Suprapubic skin (tissue), 4 donors: ENCODE measurements at regions not wholly inside any gene's neighbourhood (a gene's known extent, or its start where the extent isn't known, plus 50 kb on each side); places are given as distances from the start of the nearest gene placed in this dataset.

Experiments used
- EP300 ChIP-seq: sonication (generic); formaldehyde crosslinking; IDR thresholded peaks from one replicate; pipeline ENCODE4 v1.6.1; 2017; ENCODE audit warnings: antibody characterized with exemption
- POLR2AphosphoS5 ChIP-seq, 3 donors: sonication (generic); formaldehyde crosslinking; IDR thresholded peaks; one replicate each; pipeline ENCODE4 v1.6.1; 2017; ENCODE audit warnings: antibody characterized with exemption in 3 of 3
- TF ChIP-seq, protein P1 (sequence below), 2 donors: fragments of 200-600 bp in 1 of 2; fragments of 450-650 bp in 1 of 2; sonication (generic) in 1 of 2; IDR thresholded peaks; one replicate each; pipeline ENCODE4 v1.5.1; 2016 to 2019; ENCODE audit warnings: antibody characterized with exemption in 2 of 2, mild to moderate bottlenecking in 1 of 2, moderate library complexity in 1 of 2

GRCh38 chr6:74568861-74569260 lies 637.0 kb downstream of the COL12A1 start:
- TF ChIP-seq, protein P1, sequence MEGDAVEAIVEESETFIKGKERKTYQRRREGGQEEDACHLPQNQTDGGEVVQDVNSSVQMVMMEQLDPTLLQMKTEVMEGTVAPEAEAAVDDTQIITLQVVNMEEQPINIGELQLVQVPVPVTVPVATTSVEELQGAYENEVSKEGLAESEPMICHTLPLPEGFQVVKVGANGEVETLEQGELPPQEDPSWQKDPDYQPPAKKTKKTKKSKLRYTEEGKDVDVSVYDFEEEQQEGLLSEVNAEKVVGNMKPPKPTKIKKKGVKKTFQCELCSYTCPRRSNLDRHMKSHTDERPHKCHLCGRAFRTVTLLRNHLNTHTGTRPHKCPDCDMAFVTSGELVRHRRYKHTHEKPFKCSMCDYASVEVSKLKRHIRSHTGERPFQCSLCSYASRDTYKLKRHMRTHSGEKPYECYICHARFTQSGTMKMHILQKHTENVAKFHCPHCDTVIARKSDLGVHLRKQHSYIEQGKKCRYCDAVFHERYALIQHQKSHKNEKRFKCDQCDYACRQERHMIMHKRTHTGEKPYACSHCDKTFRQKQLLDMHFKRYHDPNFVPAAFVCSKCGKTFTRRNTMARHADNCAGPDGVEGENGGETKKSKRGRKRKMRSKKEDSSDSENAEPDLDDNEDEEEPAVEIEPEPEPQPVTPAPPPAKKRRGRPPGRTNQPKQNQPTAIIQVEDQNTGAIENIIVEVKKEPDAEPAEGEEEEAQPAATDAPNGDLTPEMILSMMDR (IDR thresholded peaks at IDR 0.05), result no peak
- TF ChIP-seq EP300 (no peak), POLR2AphosphoS5 (IDR thresholded peaks at IDR 0.05) (no peak)
